T-helper 2 cell treated with Interferon-gamma antibody and Interleukin-4, amounts not matched to agents 5 μg/mL and 100 μg/mL, for 36 hours (primary cell): ENCODE measurements at regions not wholly inside any gene's neighbourhood (a gene's known extent, or its start where the extent isn't known, plus 50 kb on each side); places are given as distances from the start of the nearest gene placed in this dataset.

Experiments
- DNase-seq: peaks from one replicate; pipeline ENCODE4 v3.0.0; 2021; ENCODE audit warnings: low spot score
- H3K27ac Mint-ChIP-seq: one replicate; pipeline ENCODE4 v1.8.0; 2021; ENCODE audit warnings: mild to moderate bottlenecking, mixed read lengths
- H3K27me3 Mint-ChIP-seq: one replicate; pipeline ENCODE4 v1.8.0; 2021; ENCODE audit warnings: low read depth, mixed read lengths
- H3K36me3 Mint-ChIP-seq: one replicate; pipeline ENCODE4 v1.8.0; 2021; ENCODE audit warnings: low read depth, mixed read lengths
- H3K4me1 Mint-ChIP-seq: one replicate; pipeline ENCODE4 v1.8.0; 2021; ENCODE audit warnings: low read depth, mixed read lengths
- H3K4me3 Mint-ChIP-seq: one replicate; pipeline ENCODE4 v1.8.0; 2022; ENCODE audit warnings: mild to moderate bottlenecking, moderate library complexity, mixed read lengths
- H3K9me3 Mint-ChIP-seq: one replicate; pipeline ENCODE4 v1.8.0; 2021; ENCODE audit warnings: mixed read lengths

DNA sequence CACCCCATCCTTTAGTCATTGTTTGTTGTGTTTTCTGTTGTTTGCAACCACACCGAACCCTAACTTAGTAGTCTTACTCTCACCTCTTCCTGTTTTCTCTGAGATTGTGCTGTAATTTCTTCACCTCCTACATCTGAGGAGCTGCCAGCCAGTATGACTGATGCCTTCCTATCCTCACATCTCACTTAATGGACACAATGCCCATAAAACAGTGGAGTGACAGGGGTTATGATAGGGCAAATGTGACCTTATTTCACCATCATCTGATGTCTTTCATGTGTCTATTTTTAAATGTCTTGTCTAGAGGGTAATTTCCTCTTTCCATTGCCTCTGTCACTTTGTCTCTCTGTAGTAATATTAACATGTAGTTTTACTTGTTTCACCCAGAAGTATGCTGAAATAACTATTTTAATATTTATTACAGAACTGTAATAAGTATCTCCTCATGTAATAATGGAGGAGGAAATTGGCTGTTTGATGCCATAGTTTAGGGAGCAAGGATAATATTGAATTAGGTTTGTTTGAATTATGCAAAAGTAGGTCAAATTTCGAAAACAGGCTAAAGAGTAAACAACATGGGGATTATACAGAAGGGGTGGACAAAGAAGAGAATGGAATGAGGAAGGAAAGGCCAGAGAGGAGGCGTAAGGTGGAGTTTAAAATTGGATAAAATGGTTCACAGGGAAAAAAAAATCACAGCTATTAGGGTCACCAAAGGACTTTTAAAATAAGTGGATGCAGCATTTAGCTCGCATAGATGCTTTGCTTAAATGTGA, 103.5 kb upstream of the SPRY2 start:
- Mint-ChIP-seq H3K4me3 (no peak overlapping the region), H3K4me1 (no peaks in the 10 kb centered on the region), H3K27me3 (no peaks in the 10 kb centered on the region), H3K9me3 (no peaks in the 10 kb centered on the region), H3K36me3 (no peaks in the 10 kb centered on the region), H3K27ac (no peak overlapping the region)
- DNase-seq: no peak

DNA sequence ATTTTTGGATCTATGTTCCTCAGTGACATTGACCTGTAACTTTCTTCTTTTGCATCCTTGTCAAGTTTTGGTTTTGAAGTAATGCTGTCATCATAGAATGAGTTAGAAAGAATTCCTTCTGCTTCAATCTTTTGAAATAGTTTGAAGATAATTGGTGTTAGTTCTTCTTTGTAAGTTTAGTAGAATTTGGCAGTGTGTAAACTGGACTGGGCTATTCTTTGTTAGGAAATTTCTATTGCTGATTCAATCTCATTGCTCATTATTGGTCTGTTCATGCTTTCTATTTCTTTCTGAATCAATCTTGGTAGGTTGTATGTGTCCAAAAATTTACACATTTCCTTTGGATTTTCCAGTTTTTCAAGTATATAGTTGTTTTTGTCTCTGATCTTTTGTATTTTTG, 101.7 kb upstream of the SPRY2 start:
- Mint-ChIP-seq H3K9me3 (no peaks in the 10 kb centered on the region), H3K27ac (no peak overlapping the region), H3K4me1 (no peaks in the 10 kb centered on the region), H3K36me3 (no peaks in the 10 kb centered on the region), H3K27me3 (no peaks in the 10 kb centered on the region), H3K4me3 (no peak overlapping the region)
- DNase-seq: no peak

DNA sequence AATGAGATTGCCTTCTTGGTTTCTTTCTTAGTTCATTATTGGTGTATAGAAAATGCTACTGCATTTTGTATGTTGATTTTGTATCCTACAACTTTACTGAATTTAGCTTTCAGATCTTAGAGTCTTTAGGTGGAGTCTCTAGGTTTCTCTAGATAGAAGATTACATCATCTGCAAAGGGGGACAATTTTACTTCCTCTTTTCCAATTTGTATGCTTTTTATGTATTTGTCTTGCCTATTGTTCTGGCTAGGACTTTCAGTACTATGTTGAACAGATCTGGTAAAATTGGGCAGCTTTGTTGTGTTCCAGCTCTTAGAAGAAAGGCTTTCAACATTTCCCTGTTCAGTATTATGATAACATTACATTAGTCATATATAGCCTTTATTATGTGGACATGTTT, 101.0 kb upstream of the SPRY2 start:
- no peaks in the 10 kb centered on the region for H3K4me1 Mint-ChIP-seq
- DNase-seq: no peak
- no peak overlapping the region for H3K27ac Mint-ChIP-seq
- no peaks in the 10 kb centered on the region for H3K9me3 Mint-ChIP-seq
- no peaks in the 10 kb centered on the region for H3K27me3 Mint-ChIP-seq
- no peaks in the 10 kb centered on the region for H3K36me3 Mint-ChIP-seq
- no peak overlapping the region for H3K4me3 Mint-ChIP-seq

DNA sequence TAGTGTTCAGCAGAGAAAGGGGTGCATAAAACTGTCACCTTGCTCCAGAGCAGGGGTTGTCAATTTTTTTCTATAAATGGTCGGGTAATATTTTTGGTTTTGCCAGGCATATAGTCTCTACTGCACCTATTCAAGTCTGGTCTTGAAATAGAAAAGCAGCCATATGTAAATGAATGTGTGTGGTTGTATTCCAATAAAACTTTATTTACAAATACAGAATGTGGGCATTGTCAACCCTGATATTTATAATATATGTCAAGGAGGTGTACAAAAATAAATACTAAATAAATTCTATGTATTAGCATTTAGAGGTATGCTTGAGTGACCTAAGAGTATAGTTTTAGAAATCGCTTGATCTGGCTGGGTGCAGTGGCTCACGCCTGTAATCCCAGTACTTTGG, 97.6 kb upstream of the SPRY2 start:
- no peak for DNase-seq
- Mint-ChIP-seq H3K27ac (no peak overlapping the region), H3K36me3 (no peaks in the 10 kb centered on the region), H3K4me3 (no peak overlapping the region), H3K9me3 (no peaks in the 10 kb centered on the region), H3K27me3 (no peaks in the 10 kb centered on the region), H3K4me1 (no peaks in the 10 kb centered on the region)

DNA sequence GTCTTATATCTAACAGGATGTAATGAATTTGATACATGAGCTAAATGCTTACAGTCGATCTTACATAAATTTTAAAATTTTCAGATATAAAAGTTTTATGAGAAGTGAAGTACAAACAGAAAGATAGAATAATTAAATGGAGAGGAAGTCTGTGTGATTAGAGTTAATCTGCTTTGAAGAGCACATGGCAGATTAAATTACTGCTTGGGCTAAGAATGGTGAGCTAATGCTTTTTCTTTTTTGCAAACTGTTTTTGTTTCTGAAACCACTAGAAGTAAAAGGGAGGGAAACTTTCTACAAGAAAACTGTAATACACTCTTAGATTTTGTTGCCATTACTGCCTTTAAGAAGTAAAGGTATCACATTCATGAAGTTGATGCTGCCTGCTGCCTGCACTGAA, 96.3 kb upstream of the SPRY2 start:
- Mint-ChIP-seq H3K4me1 (no peaks in the 10 kb centered on the region), H3K4me3 (no peak overlapping the region), H3K27me3 (no peaks in the 10 kb centered on the region), H3K9me3 (no peaks in the 10 kb centered on the region), H3K36me3 (no peaks in the 10 kb centered on the region), H3K27ac (no peak overlapping the region)
- no peak for DNase-seq

DNA sequence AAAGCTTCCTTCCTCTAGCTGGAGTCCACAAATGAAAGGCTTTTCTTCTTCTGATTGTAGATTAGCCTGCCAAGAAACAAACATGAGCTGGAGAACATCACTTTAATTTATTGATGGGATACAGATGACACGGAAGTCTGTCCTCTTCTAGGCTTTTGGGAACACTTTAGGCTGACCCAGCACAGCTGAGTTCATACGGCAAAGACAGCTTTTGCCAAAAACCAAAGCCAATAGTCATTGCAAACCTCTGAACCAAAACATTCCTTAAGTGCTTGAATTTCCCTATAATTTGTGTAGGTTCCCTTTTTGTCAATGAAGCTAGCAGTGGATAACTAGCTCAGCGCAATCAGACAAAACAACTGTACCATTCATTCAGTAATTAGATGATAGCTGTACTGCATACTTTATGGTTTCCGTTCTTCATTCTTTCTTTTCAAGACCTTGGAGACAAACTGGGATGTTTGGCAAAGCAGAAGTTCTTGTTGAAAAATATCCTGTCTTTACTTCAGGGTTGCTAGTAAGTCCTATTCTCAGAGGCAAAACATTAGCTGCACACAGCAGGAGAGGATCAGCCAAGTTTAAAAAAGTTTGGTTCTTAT, 95.7 kb upstream of the SPRY2 start:
- Mint-ChIP-seq H3K9me3 (no peaks in the 10 kb centered on the region), H3K4me1 (no peaks in the 10 kb centered on the region), H3K36me3 (no peaks in the 10 kb centered on the region), H3K27me3 (no peaks in the 10 kb centered on the region), H3K4me3 (no peak overlapping the region), H3K27ac (no peak overlapping the region)
- no peak for DNase-seq

DNA sequence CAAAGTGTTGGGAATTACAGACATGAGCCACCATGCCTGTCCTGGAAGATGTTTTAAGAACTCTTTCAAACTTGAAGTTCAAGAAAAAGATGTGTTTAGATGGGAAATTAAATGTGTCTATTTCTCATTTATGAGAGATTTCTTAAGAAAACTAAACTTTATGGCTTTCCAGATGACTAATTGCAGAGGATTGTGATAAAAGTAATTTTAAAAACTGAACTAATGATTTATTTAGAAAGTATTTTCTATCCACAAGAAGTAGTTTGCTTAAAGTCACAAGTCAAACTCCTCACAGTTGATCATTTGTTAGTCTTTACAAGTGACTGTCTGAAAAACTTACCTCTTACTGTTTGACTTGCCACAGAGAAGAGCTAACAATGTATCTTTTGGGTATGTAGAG, 89.6 kb upstream of the SPRY2 start:
- H3K4me1 Mint-ChIP-seq: no peaks in the 10 kb centered on the region
- H3K9me3 Mint-ChIP-seq: peaks cover 4% of the 10 kb centered on the region
- H3K36me3 Mint-ChIP-seq: no peaks in the 10 kb centered on the region
- no peak overlapping the region for H3K4me3 Mint-ChIP-seq
- no peaks in the 10 kb centered on the region for H3K27me3 Mint-ChIP-seq
- no peak overlapping the region for H3K27ac Mint-ChIP-seq
- DNase-seq: no peak

DNA sequence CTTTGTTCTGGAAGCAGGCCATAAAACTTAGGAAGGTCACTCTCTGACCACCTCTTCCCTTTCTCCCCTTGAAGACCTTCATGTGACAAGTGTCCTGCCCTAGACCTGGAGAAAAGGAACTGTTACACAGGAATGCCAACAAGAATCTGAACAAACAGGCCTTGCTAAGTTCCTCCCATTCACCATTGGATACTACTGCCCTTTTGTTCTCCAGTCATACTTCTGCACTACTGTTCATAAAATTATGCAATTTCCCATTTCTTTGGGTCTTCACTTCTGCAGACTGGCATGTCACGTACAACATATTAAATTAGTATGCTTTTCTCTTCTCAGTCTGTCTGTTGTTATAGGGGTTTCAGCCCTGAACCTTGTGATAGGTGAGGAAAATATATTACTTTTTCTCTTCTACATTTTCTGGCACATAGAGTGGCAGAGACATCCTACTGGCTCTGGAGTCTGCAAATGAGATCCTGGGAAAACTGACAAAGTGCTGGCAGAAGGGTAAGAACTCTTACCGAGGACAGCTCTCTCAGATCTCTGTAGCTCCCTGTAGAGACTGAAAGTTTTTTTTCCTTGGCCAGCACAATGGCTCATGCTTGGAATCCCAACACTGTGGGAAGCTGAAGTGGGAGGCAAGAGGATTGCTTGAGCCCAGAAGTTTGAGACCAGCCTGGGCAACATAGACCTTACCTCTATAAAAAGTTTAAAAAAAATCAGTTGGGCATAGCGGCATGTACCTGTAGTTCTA, 87.6 kb upstream of the SPRY2 start:
- no peak for DNase-seq
- H3K27me3 Mint-ChIP-seq: no peaks in the 10 kb centered on the region
- no peaks in the 10 kb centered on the region for H3K4me1 Mint-ChIP-seq
- H3K9me3 Mint-ChIP-seq: peaks cover 13% of the 10 kb centered on the region
- no peaks in the 10 kb centered on the region for H3K36me3 Mint-ChIP-seq
- H3K27ac Mint-ChIP-seq: no peak overlapping the region
- H3K4me3 Mint-ChIP-seq: no peak overlapping the region

DNA sequence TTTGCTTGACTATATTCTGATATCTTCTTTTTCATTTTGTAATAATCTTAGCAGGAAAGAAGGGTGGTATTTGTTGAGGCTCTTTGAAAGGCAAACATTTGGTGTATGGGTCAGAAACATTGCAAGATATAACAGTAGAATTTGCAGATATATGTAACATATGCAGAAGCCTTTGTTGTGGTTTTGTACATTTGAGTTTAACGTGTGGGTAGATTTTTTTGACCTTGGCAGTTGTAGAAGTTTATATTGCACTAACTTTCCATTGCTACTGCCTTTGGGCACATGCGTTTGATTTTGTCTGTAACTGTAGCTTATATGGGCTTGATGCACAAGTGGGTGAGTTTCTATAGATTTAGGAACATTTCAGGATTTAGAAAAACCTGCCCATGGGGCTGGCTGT, 78.5 kb upstream of the SPRY2 start:
- peaks cover 13% of the 10 kb centered on the region for H3K9me3 Mint-ChIP-seq
- H3K4me3 Mint-ChIP-seq: no peak overlapping the region
- no peaks in the 10 kb centered on the region for H3K36me3 Mint-ChIP-seq

DNA sequence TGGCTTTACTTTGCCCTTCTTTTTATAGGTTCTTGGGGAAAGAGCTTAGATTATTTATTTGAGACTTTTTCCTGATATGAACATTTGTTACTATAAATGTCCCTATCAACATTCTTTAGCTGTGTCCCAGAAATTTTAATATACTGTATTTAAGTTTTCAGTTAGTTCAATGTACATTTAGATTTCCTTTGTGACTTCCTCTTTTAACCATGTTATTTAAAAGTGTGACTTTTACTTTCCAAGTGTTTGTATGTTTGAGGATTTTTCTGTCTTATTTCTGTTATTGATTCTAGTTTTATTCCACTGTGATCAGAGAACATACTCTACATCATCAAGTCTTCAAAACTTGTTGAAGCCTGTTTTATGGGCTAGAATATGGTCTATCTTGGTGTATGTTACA, 72.7 kb upstream of the SPRY2 start:
- Mint-ChIP-seq H3K27me3 (no peaks in the 10 kb centered on the region), H3K4me3 (no peak overlapping the region), H3K36me3 (no peaks in the 10 kb centered on the region), H3K9me3 (no peaks in the 10 kb centered on the region), H3K4me1 (no peaks in the 10 kb centered on the region), H3K27ac (no peak overlapping the region)
- DNase-seq: no peak

More for the DNA sequence above, 78.5 kb upstream of the SPRY2 start:
- Mint-ChIP-seq H3K4me1 (no peaks in the 10 kb centered on the region), H3K27ac (no peak overlapping the region), H3K27me3 (no peaks in the 10 kb centered on the region)
- DNase-seq: no peak

DNA sequence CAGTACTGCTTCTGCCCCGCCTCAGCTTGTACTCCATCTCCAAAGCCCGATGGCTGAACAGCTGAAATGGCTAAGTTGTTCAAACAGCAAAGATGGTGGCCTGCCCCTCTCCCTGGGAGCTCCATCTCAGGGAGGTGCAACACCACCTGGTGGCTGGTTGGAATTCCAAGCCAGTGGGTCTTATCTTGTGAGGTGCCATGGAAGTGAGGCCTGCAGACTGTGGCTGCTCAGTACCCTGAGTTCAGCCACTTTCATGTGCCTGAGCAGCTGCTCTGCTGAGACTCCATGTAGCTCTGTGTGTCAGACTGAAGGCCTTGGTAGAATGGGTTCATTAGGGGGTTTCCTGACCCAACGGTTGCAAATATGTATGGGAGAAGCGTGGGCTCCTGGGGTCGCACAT, 67.3 kb upstream of the SPRY2 start:
- Mint-ChIP-seq H3K27me3 (no peaks in the 10 kb centered on the region), H3K27ac (no peak overlapping the region), H3K4me1 (no peaks in the 10 kb centered on the region), H3K4me3 (no peak overlapping the region), H3K9me3 (peaks cover 34% of the 10 kb centered on the region), H3K36me3 (no peaks in the 10 kb centered on the region)
- DNase-seq: no peak

DNA sequence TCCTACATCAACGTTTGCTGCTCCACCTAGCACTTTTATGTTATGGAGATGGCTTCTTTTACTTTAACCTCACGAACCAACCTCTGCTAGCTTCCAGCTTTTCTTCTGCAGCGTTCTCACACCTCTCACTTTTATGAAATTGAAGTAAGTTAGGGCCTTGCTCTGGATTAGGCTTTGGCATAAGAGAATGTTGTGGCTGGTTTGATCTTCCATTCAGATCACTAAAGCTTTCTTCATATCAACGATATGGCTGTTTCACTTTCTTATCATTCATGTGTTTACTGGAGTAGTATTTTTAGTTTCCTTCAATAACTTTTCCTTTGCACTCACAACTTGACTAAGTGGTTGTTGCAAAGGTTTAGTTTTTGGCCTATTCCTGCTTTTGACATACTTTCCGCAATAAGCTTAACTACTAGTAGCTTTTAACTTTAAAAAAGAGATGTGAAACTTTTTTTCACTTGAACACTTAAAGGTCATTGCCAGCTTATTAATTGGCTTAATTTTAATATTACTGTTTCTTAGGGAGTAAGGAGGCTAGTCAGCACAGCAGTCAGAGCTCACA, 60.0 kb upstream of the SPRY2 start:
- no peaks in the 10 kb centered on the region for H3K27me3 Mint-ChIP-seq
- H3K36me3 Mint-ChIP-seq: no peaks in the 10 kb centered on the region
- H3K4me3 Mint-ChIP-seq: peak overlapping the region; percentile 46
- DNase-seq: no peak
- H3K9me3 Mint-ChIP-seq: peaks cover 22% of the 10 kb centered on the region
- H3K4me1 Mint-ChIP-seq: peaks cover 13% of the 10 kb centered on the region
- H3K27ac Mint-ChIP-seq: no peak overlapping the region

DNA sequence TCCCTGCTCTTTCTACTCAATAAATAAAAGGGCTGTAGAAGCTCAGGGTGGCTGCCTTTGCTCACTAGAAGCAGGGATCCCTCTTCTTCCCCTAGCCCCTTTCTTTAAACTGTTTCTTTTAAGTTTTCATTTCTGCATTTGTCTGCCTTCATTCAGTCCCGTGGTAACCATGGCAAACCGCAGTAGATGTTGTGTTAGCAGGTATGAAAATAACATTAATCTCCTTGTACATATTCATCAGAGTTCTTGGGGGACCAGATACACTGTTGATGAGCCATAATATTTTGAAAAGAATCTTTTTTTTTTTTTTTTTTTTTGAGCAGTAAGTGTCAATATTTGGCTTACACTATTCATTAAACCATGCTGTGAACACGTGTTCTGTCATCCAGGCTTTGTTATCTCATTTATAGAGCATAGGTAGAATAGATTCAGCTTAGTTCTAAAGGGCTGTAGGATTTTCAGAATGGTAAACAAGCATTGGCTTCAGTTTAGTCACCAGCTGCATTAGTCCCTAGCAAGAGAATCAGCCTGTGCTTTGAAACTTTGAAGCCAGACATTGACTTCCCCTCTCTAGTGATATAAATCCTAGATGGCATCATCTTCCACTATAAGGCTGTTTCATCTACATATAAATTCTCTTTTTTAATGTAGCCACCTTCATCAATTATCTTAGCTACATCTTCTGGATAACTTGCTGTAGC, 59.4 kb upstream of the SPRY2 start:
- H3K27me3 Mint-ChIP-seq: no peaks in the 10 kb centered on the region
- no peak overlapping the region for H3K27ac Mint-ChIP-seq
- peak overlapping the region; percentile 46 for H3K4me3 Mint-ChIP-seq
- H3K4me1 Mint-ChIP-seq: peaks cover 13% of the 10 kb centered on the region
- H3K9me3 Mint-ChIP-seq: peaks cover 17% of the 10 kb centered on the region
- H3K36me3 Mint-ChIP-seq: no peaks in the 10 kb centered on the region
- DNase-seq: no peak
